HTR-8/SVneo (cell line): ENCODE measurements at regions not wholly inside any gene's neighbourhood (a gene's known extent, or its start where the extent isn't known, plus 50 kb on each side); places are given as distances from the start of the nearest gene placed in this dataset.
A peak's percentile ranks its signal among the peaks of the same experiment; 100 is the strongest.
"Not testable (repeated sequence)": the region's sequence is repeated elsewhere in the genome, so short reads cannot be mapped to it uniquely, and the experiment has no call there.

Source experiments
- DNase-seq: peaks from one replicate; pipeline ENCODE4 v3.0.0; 2011; ENCODE audit warnings: low spot score, mixed read lengths; ENCODE audit not compliant: insufficient read length
- FAIRE-seq: peaks from 2 replicates; lab custom pipeline; 2011; peaks lifted over from hg19 to GRCh38; lab: Jason Lieb, UNC

GRCh38 chr17:77613218-77613617 lies 345.3 kb upstream of the TNRC6C start:
- DNase-seq = no peak
- no peak for FAIRE-seq

GRCh38 chr17:77613627-77614026 lies 344.9 kb upstream of the TNRC6C start:
- DNase-seq = no peak
- FAIRE-seq = no peak

GRCh38 chr17:77615703-77616253 lies 342.7 kb upstream of the TNRC6C start:
- FAIRE-seq (no peak), DNase-seq (no peak)

- DNase-seq = no peak
- no peak for FAIRE-seq
Observed at GRCh38 chr17:77616254-77616731, 342.2 kb upstream of the TNRC6C start.

- DNase-seq (no peak), FAIRE-seq (no peak)
Observed at GRCh38 chr17:77617516-77617915, 341.0 kb upstream of the TNRC6C start.

GRCh38 chr17:77618173-77618572 lies 340.3 kb upstream of the TNRC6C start:
- DNase-seq (no peak), FAIRE-seq (no peak)

GRCh38 chr17:77618731-77619130 lies 339.8 kb upstream of the TNRC6C start:
- FAIRE-seq (peak; percentile 16), DNase-seq (no peak)

GRCh38 chr17:77619326-77619725 lies 339.2 kb upstream of the TNRC6C start:
- FAIRE-seq (no peak), DNase-seq (no peak)

- peak; percentile 84 for DNase-seq
- FAIRE-seq = no peak
Observed at GRCh38 chr17:77619851-77620250, 338.7 kb upstream of the TNRC6C start.

- DNase-seq (no peak), FAIRE-seq (no peak)
Observed at GRCh38 chr17:77620282-77620681, 338.2 kb upstream of the TNRC6C start.

GRCh38 chr17:77622084-77622483 lies 336.4 kb upstream of the TNRC6C start:
- not testable (repeated sequence) for FAIRE-seq, DNase-seq

GRCh38 chr17:77622647-77623046 lies 335.9 kb upstream of the TNRC6C start:
- FAIRE-seq = no peak
- DNase-seq = no peak

- not testable (repeated sequence) for FAIRE-seq, DNase-seq
Observed at GRCh38 chr17:77623321-77623720, 335.2 kb upstream of the TNRC6C start.

GRCh38 chr17:77628035-77628434 lies 330.5 kb upstream of the TNRC6C start:
- DNase-seq (no peak), FAIRE-seq (no peak)

- not testable (repeated sequence) for DNase-seq, FAIRE-seq
Observed at GRCh38 chr17:77629284-77629683, 329.2 kb upstream of the TNRC6C start.

GRCh38 chr17:77631307-77631706 lies 327.2 kb upstream of the TNRC6C start:
- FAIRE-seq = no peak
- DNase-seq = no peak

GRCh38 chr17:77632619-77633018 lies 325.9 kb upstream of the TNRC6C start:
- FAIRE-seq (peak; percentile 62), DNase-seq (no peak)

GRCh38 chr17:77634710-77635109 lies 323.8 kb upstream of the TNRC6C start:
- no peak for DNase-seq
- no peak for FAIRE-seq

GRCh38 chr17:77635176-77635575 lies 323.3 kb upstream of the TNRC6C start:
- FAIRE-seq (no peak), DNase-seq (no peak)

GRCh38 chr17:77635785-77636184 lies 322.7 kb upstream of the TNRC6C start:
- DNase-seq = not testable (repeated sequence)
- FAIRE-seq = peak; percentile 88

GRCh38 chr17:77636835-77637817 lies 321.4 kb upstream of the TNRC6C start:
- no peak for FAIRE-seq
- no peak for DNase-seq
